Stimulated activated CD8-positive, alpha-beta memory T cell treated with anti-CD3 and anti-CD28 coated beads, Interleukin-12 subunit alpha, Interleukin-12 subunit beta, amount 100 ng/mL, for 24 hours (primary cell): ENCODE measurements at regions not wholly inside any gene's neighbourhood (a gene's known extent, or its start where the extent isn't known, plus 50 kb on each side); places are given as distances from the start of the nearest gene placed in this dataset.

Experiments
- DNase-seq: peaks from one replicate; pipeline ENCODE4 v3.0.0-alpha.2; 2020; ENCODE audit errors: extremely low read depth

DNA sequence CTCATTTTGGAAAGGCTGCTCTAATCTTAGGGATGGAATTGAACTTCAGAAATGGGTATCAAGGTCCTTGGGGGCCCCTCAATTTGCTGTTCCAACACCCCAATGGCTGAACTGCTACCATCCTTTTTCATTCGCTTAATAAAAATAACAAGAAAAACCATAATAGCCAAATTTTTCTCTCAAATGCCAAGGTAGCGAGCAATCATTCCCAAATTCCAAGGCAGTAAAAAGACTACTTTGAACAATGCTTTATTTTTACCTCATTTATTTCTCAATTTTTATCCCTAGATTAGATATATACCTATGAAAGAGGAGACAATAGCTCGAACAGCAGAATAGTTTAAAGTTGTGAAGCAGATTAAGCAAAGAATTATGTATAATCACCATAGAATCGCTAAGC, 323.4 kb upstream of the SLC7A11 start:
- DNase-seq, result no peak

DNA sequence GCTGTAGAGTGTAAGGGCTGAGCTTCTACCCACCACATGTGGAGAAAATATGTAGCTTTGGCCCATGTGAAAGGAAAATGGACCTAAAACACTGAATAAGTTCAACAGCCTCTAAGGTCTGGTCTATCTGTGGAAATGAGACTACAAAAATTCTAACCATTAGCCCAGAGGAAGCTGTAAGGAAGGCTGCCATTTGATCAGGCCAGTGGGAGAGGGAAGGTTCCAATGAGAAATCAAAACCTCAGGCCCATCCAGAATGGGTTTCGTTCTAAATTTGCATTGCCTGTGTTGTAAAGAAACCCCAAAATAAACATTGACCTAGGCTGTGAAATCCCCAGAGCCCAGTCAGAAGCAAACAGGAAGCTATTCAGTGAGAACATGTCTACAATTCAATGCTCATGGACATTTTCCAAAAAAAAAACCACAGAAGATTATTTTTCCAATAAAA, 320.4 kb upstream of the SLC7A11 start:
- no peak for DNase-seq

DNA sequence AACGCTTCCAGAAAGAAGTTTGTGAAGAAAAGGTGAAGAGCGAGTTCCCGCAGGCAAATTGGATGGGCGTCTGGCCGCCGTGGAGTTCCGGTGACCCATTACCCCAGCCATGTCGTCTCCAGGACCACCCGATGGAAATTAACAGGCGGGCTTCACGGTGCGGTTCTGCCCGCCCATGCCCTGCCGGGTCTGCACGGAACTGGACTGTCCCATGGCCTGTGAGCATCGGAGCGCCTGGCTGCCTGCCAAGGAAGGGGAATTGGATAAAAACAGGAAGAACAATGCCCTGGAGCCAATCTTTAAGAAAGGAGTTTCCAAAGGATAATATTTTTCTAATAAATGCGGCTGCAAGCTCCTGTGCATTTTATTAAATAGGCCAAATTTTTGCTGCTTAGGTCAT, 319.8 kb upstream of the SLC7A11 start:
- DNase-seq, result no peak

DNA sequence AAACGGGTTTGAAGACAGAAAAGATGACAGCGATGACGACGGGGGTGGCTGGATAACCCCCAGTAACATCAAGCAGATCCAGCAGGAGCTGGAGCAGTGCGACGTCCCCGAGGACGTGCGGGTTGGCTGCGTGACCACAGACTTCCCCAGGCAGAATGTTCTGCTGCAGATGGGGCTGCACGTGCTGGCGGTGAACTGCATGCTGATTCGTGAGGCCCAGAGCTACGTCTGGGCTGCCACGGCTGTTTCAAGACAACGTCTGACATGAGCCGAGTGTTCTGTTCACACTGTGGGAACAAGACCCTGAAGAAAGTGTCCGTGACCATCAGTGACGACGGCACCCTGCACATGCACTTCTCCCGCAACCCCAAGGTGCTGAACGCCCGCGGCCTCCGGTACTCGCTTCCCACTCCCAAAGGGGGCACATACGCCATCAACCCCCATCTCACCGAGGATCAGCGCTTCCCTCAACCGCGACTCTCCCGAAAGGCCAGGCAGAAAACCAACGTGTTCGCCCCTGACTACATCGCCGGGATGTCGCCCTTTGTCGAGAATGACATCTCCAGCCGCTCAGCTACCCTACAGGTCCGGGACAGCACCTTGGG, 319.2 kb upstream of the SLC7A11 start:
- DNase-seq, result no peak

DNA sequence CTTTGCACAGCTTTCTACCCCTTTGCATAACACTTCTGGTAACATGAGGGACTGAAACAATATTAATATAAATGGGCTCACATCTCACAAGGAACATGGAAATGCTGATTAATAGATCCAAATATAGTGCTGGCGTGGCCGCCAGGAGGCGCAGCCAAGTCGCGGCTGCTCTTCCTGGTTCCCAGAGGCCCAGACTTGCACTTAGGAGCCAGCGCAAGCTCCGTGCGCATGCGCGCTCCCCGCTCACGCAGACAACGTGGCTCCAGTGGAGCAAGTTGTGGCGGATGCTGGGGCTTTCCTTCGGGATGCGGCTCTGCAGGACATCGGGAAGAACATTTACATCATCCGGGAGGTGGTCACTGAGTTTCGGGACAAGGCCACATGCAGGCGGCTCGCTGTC, 318.3 kb upstream of the SLC7A11 start:
- DNase-seq, result no peak

DNA sequence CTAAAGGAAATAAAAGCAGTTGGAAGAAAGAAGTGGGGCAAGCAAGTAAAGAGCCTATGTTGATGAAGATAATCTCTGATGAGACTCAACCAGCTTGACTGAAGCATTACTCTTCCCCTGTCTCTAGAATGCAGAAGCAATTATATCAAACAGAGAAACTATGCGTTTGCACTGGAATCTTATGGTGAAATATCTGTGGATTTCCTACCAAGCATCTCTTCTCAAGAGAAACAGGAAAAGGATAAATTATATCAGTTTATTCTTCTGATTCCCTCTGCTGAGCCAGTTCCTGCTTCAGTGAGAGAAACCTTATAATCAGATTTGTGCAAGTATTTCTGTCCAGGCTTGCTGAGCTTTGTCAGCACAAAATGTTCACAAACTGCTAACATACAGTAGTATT, 316.7 kb upstream of the SLC7A11 start:
- DNase-seq, result no peak

DNA sequence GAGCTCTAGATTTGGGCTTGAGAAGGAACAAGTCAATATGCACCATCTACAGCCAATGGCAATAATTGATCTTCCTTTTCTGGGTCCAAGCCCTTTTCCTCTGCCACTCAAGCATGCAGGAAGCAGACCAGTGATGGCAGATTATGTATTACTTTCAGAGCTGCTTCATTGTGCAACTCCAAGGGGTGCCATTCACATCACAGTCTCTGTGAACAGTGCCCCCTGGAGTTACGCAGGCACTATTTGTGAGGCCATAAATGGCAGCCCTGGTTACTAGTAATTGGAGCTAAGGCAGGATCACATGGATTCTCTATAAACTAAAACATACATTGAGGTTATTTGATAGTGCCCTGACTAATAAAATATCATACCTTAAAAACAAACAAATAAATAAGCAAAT, 313.4 kb upstream of the SLC7A11 start:
- DNase-seq, result no peak

DNA sequence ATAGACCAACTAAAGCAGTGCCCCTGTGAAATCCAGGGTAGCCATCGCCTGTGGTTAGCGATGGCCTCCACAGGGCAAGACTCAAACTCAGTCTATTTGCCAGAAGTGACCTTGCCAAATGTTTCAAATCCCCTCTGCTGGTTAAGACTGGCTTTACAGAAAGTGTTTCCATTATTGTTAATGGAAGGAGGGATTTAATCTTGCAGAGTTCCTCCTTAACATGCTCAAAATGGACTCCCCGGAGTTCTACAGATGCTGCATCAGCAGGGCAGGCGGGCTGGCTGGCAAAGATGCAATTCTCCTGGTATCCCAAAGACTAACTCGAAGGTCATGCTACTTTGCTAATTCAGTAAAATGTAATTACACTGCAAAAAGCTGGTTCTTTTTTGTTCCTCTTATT, 313.0 kb upstream of the SLC7A11 start:
- DNase-seq, result no peak

DNA sequence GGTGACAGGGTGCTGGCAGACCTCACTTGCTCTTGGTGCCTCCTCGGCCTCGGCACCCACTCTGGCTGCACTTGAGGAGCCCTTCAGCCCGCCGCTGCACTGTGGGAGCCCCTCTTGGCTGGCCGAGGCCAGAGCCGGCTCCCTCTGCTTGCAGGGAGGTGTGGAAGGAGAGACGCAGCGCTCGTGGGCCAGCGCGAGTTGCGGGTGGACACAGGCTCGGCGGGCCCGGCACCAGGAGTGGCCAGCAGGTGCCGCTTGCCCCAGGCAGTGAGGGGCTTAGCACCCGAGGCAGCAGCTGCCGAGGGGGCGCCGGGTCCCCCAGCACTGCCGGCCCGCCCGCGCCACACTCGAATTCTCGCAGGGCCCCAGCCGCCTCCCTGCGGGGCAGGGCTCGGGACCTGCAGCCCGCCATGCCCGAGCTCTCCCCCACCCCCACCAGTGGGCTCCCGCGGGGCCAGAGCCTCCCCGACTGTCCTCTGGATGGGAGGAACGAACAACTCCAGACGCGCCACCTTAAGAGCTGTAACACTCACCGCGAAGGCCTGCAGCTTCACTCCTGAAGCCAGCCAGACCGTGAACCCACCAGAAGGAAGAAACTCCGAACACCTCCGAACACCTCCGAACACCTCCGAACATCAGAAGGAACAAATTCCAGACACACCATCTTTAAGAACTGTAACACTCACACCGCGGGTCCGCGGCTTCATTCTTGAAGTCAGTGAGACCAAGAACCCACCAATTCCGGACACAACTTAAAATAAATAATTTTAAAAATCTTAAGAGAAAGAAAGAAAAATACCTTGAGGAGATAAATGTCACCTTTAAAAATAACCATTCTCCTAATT, 311.1 kb upstream of the SLC7A11 start:
- no peak for DNase-seq

DNA sequence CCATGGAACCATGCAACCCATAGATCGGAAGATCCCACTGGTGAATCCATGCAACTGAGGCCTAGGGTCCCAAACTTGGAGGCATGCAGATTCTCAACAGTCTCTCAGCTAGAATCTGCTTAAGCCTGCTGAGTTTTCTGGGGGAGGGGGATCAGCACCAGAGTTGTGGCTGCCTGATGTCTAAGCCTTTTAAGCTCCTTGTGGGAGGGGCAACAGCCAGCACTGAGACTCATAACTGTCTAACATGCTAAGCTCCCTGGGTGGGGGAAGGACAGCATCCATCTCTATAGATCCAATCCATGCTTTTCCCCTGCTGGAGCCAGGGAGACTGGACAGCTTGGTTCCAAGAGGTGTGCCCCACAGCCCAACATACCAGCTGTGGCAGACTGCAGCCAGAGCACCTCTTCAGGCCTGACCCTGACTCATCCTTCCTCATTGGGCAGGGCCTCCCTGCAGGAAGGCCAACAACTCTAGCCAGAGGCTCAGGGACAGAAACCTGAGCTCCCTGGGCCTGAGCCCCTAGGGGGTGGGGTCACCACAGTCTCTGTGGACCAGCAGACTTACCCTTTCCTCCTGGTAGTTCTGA, 300.1 kb upstream of the SLC7A11 start:
- DNase-seq, result no peak

DNA sequence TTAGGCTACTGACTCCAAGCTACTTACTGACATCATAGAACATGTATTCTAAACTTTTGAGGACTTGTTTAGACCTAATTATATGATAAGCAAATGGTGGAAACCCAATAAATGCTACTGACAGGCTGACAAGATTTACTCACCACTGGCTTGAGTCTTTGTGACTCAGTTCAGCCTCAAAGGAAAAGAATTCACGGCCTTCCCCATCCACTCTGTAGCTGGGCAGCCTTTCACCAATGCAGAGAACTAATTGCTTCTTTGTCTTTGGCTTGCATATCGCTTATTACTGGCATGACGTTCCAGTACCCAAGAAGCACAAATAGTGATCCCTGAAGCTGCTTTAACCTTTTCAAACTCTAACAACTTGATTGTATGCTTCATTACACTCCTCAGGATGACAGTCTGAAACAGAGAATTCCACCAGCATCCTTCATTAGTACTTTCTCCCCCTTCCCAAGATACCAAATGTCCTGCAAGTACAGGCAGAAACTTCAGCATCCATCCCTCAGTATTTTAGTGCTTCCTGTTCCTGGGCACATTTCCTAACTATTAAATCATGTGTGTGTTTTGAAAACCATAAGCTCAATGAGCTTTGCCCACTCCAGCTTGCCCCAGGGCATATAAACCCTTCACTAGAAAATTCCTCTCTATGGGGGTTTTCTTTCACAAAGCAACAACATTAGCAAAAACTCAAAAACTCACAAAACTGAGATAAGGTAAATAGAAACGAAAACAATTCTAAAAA, 298.1 kb upstream of the SLC7A11 start:
- no peak for DNase-seq

DNA sequence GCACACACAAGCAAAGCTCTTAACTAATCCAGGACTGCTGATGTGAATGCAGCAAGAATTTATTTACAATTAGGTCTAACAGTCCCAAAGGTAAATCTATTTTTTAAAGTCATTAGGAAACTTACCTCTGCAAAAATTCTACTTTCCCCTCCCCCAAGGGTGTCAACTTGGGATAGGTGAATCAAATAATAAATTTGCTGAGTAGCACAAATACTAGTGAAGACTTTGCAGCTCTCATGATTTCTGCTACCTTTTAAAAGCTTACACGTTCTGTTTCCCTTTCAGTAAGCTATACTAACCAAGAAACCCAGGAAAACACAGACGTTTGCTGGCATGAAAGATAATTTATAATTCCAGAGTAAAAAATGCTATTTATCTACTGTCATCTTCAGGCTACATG, 296.6 kb upstream of the SLC7A11 start:
- DNase-seq, result no peak

DNA sequence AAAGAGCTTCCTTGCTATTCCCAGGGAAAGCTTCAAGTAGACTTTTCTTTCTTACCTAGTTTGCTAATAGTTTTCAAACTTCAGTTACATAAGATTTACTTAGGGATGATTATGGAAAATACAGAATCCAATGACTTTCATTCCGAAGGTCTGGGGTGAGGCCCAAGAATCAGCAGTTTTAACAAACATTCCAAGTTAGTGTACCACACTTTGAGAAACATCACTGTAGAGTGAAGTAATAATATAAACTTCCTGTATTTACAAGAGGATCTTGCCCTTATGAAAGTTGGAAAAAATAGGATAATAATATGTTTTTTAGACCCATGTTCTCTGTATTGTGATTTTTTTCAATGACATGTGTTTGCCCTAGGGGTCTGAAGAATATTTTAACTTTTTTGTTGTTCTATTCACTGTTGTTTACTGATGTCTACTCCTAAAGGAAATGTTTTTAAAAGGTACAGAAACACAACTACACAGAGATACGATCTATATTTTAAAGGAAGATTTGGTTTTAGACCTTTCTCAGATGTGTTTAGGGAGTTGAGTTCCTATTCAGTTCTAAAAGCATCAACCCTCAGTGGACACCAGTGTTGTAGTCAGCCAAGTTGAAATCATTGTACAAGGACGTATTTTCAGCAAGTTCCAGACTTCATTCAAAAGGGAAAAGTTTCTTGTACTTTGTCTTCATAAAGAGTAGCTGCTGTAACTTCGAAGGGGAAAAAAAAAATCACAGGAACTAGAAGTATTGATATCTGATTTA, 295.8 kb upstream of the SLC7A11 start:
- DNase-seq, result no peak

DNA sequence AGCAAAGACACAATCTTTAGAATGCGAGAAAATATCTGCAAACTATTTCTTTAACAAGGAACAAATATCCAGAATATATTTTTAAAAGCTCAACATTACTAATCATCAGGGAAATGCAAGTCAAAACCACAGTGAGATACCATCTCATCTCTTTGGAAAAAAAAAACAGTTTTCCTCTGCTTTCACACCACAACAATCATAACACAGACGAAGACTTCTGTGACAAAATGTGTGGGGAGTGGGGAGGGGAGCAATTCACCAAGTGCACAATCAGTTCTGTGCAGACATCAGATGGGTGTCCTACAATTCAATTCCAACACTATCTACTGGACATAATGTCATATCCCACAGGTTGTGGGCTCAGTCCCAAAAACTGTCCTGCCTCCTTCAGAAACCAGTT, 293.2 kb upstream of the SLC7A11 start:
- no peak for DNase-seq

DNA sequence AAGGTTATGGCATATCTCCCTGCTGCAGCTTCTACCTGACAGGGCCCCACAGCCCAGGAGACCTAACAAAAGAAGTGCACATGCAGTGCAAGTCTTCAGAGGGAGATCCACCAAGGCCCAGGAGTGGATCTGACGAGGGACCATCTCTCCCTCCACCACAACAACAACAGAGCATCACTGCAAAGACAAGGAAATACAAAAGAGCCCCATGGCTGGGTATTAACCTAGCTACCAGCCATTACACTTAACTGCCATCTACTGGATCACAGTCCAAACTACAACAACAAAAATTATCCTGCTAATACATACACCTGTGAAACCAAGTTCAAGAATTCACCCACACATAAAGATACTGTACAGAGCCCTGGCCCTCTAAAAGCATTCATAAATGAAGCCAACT, 280.2 kb upstream of the SLC7A11 start:
- DNase-seq, result no peak

DNA sequence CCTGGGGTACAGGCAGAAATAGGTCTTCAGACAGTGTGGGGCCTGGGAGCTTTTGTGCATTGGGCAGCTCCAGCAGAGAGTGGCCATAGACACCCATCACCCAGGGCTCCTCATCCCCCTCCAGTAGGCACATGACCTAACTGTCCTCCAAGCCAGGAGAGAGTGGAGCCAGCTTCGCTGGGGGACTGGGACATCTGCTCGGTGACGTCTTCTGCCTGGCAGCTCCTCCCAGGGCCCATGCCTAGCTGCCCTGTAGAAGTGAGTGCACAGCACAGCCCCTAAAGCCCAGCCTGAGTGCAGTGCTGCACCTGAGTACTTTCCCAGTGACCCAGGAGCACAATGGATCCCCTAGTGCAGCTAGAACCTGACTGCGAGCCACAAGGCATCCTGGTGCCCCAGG, 279.7 kb upstream of the SLC7A11 start:
- no peak for DNase-seq

DNA sequence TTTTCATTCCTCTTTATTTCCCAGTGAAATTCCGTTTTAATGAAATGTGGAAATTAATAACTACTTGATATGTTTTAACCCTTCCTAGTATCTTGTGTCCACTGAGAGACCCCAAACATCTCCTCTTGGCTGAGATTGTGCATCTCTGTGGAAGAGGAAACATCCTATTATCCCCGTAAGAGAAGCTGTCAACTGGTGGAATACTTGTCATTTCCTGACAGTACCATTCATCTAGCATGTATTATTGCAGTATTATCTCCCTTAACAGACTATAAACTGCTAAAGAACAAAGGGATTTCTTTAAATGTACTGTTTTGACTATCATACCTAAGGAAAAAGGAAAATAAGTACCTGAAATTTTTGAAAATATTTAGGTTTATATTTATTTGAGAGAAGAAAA, 277.3 kb upstream of the SLC7A11 start:
- no peak for DNase-seq

DNA sequence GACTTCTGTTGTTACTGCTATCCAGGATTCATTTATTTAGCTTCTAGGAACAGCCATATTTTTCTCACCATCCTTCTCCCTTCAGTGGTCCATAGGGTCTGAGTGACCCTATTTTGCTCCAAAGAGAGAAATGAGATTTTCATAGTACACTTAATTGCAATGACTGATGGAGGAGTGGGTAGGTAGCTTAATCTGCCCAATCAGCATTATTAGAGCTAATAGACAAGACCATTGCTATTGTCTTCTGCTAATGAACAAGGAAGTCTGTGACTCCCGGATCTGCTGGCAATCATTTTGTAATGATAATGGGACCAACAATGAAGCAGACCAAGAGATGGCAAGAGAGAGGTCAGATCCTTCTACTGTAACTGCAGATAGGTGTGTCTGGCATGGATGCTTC, 271.4 kb upstream of the SLC7A11 start:
- no peak for DNase-seq

DNA sequence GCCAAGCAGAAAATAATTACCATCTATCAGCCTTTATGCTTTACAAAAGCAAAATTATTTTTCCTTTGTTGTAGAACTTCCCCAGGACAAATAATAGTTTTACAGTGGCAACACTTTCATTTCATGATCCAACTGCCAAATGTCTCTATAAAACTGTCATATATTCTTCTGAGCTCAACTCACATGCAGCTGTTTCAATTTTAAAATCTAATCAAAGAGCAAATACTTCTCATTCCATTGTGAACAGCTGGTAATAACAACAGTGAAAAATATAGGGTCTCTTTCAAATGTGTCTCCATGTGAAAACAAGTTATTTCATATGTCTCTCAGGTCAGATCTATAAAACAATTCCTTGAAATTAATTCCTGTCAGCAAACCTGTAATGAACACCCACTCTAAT, 270.6 kb upstream of the SLC7A11 start:
- DNase-seq, result no peak

DNA sequence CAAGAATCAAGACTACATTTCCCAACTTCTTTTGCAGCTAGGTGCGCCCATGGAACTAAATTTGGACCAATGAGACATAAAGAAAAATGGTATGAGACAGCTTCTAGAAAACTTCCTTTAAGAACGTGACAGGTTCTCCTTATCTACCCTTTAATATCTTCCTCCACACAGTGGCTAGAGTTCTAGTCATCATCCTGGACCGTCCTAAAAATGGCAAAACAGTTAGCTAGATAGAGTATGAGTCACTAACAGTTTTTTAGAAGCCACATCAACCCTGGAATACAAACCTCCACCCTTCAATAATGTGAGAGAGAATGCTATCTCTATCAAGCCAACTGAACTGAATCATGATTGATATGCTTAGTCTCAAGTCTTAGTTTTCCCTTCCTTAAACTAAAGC, 267.9 kb upstream of the SLC7A11 start:
- DNase-seq, result no peak

DNA sequence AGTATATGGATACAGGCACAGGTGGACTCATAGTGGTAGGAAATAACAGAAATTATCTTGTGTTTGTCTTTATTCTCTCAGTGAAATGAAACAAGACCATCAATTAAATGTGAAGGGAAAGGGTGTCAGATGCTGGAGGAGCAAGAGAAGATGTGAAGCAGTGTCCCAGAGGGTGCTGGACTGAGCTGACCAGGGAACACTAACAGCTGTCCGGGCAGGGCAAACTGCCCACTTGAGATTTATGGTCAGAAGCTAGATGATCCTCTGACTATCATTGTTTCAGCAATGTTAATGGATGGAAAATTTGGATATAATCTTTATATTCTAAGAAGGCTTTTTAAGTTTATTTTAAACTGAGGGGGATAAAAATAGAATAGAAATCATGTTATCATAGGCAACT, 267.2 kb upstream of the SLC7A11 start:
- no peak for DNase-seq

DNA sequence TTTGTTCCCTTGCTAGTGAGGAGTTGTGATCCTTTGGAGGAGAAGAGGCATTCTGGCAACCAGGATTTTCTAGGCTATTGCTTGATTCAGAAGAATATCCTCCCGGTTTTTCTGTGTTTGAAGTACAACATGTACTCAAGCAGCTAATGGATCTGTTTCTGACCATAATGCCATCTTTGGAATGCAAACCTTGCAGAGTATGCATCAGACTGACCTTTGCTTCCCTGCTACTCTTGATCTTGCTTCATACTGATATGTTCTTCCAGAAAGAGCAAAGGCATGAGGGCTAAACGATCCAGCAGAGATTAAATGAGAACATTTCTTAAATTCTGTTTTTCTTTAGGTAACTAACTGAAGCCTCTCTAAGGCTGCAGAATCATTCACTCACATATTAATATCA, 265.4 kb upstream of the SLC7A11 start:
- no peak for DNase-seq
